WTC11 (cell line): ENCODE measurements at regions not wholly inside any gene's neighbourhood (a gene's known extent, or its start where the extent isn't known, plus 50 kb on each side); places are given as distances from the start of the nearest gene placed in this dataset.

Experiments used
- ATAC-seq: fragments of 200-7000 bp; cut with Tn5 transposase; 2 replicates; pipeline ENCODE4 v1.10.0; 2021; ENCODE audit warnings: mild to moderate bottlenecking, moderate library complexity
- CTCF ChIA-PET: fragments of 300-600 bp; sonication (Branson Sonifier 250); formaldehyde crosslinking; loops from one replicate; lab custom pipeline; 2021; ENCODE audit warnings: antibody characterized with exemption; lab: Charles Lee
- POLR2A ChIA-PET: fragments of 350-600 bp; sonication (Branson Sonifier 250); formaldehyde crosslinking; loops from one replicate; lab custom pipeline; 2021; ENCODE audit warnings: antibody characterized with exemption; lab: Charles Lee
- DNase-seq: peaks from one replicate; pipeline ENCODE4 v3.0.0; 2021; ENCODE audit warnings: low spot score
- H3K27ac Mint-ChIP-seq: 2 replicates; pipeline ENCODE4 v1.8.0; 2021; ENCODE audit warnings: mixed read lengths
- H3K27me3 Mint-ChIP-seq: 2 replicates; pipeline ENCODE4 v1.8.0; 2021; ENCODE audit warnings: low read depth, mild to moderate bottlenecking, moderate library complexity, mixed read lengths
- H3K36me3 Mint-ChIP-seq: 2 replicates; pipeline ENCODE4 v1.8.0; 2021; ENCODE audit warnings: mixed read lengths
- H3K4me1 Mint-ChIP-seq: 2 replicates; pipeline ENCODE4 v1.8.0; 2022; ENCODE audit warnings: mixed read lengths
- H3K4me3 Mint-ChIP-seq: 2 replicates; pipeline ENCODE4 v1.8.0; 2021; ENCODE audit warnings: mild to moderate bottlenecking, moderate library complexity, mixed read lengths
- H3K9me3 Mint-ChIP-seq: 2 replicates; pipeline ENCODE4 v1.8.0; 2021; ENCODE audit warnings: mixed read lengths
- NFYB ChIP-seq: sonication (generic); formaldehyde crosslinking; conservative IDR thresholded peaks from 2 replicates; pipeline ENCODE4 v1.8.0; 2022; ENCODE audit warnings: low read depth, missing genetic modification reagents
- OVOL2 ChIP-seq: fragments of 250-450 bp; sonication (Bioruptor Pico); IDR thresholded peaks from 2 replicates; pipeline ENCODE4 v1.9.0; 2021; ENCODE audit warnings: mild to moderate bottlenecking, borderline replicate concordance
- RORB ChIP-seq: fragments of 250-450 bp; sonication (Bioruptor Pico); IDR thresholded peaks from 2 replicates; pipeline ENCODE4 v1.9.0; 2021; ENCODE audit warnings: mild to moderate bottlenecking
- SMAD4 ChIP-seq: sonication (generic); formaldehyde crosslinking; IDR thresholded peaks from 2 replicates; pipeline ENCODE4 v1.8.0; 2022; ENCODE audit warnings: mild to moderate bottlenecking, missing genetic modification reagents
- ZBTB21 ChIP-seq: sonication (generic); formaldehyde crosslinking; IDR thresholded peaks from 2 replicates; pipeline ENCODE4 v1.8.1; 2023; ENCODE audit warnings: mild to moderate bottlenecking, missing genetic modification reagents, borderline replicate concordance
- ZNF232 ChIP-seq: sonication (generic); formaldehyde crosslinking; IDR thresholded peaks from 2 replicates; pipeline ENCODE4 v1.8.0; 2022; ENCODE audit warnings: mild to moderate bottlenecking, missing genetic modification reagents
- ZNF263 ChIP-seq: sonication (generic); formaldehyde crosslinking; IDR thresholded peaks from 2 replicates; pipeline ENCODE4 v1.8.1; 2022; ENCODE audit warnings: low read depth, mild to moderate bottlenecking, moderate library complexity, missing genetic modification reagents
- ZNF317 ChIP-seq: sonication (generic); formaldehyde crosslinking; IDR thresholded peaks from 2 replicates; pipeline ENCODE4 v1.8.1; 2023; ENCODE audit warnings: low read depth, mild to moderate bottlenecking, moderate library complexity, missing genetic modification reagents, borderline replicate concordance
- TF ChIP-seq, protein P1 (sequence below): fragments of 200-600 bp; IDR thresholded peaks from 2 replicates; pipeline ENCODE4 v1.8.0; 2022; ENCODE audit warnings: antibody characterized with exemption
- TF ChIP-seq, protein P2 (sequence below): fragments of 250-450 bp; sonication (Bioruptor Pico); conservative IDR thresholded peaks from 2 replicates; pipeline ENCODE4 v1.9.0; 2021; ENCODE audit warnings: mild to moderate bottlenecking
- TF ChIP-seq, protein P3 (sequence below): sonication (generic); formaldehyde crosslinking; IDR thresholded peaks from 2 replicates; pipeline ENCODE4 v1.8.1; 2023; ENCODE audit warnings: mild to moderate bottlenecking, missing genetic modification reagents
- TF ChIP-seq, protein P4 (sequence below): sonication (generic); formaldehyde crosslinking; IDR thresholded peaks from 2 replicates; pipeline ENCODE4 v1.8.0; 2022; ENCODE audit warnings: mild to moderate bottlenecking, missing genetic modification reagents
- TF ChIP-seq, protein P5 (sequence below): fragments of 250-450 bp; sonication (Bioruptor Pico); IDR thresholded peaks from 2 replicates; pipeline ENCODE4 v1.9.0; 2021; ENCODE audit warnings: moderate library complexity, mild to moderate bottlenecking, inconsistent platforms, borderline replicate concordance
- TF ChIP-seq, protein P6 (sequence below): sonication (generic); formaldehyde crosslinking; IDR thresholded peaks from 2 replicates; pipeline ENCODE4 v1.8.0; 2023; ENCODE audit warnings: mild to moderate bottlenecking, missing genetic modification reagents
- TF ChIP-seq, protein P7 (sequence below): sonication (generic); formaldehyde crosslinking; IDR thresholded peaks from 2 replicates; pipeline ENCODE4 v1.8.1; 2022; ENCODE audit warnings: missing genetic modification reagents, borderline replicate concordance
- TF ChIP-seq, protein P8 (sequence below): sonication (generic); formaldehyde crosslinking; IDR thresholded peaks from 2 replicates; pipeline ENCODE4 v1.8.1; 2023; ENCODE audit warnings: mild to moderate bottlenecking, missing genetic modification reagents, moderate library complexity

DNA sequence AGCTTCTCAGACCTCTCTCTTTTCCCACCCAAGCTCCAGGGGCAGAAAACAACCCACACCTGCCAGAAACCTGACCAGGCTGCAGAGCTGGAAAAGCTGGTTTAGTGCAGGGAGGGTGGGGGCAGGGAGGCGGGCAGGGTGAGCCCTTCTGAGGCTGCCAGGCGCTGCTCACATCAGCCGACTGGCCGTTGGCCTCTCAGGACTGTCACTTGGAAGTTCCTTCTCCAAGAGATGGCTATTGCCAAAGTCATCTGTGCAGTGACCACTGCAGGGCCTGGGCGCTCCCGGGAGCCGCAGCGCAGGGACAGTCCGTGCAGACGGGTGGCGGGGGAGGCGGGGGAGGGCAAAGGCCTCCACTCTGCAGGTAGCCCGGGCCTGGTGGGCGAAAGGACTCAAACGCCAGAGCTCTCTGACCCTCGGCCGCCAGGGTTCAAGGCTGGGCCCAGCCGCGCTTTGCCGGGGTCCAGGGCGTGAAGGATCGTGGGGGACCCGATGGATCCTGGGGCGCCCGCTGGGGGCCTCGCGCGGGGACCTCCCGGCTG lies 205.0 kb upstream of the IER5L start:
- ATAC-seq, result peak; percentile 37
- POLR2A ChIA-PET, result interaction anchor here (0.7 to 1.1 kb wide), 3 partner anchors 30 to 217 kb away, joined by 3 to 6 read pairs (median 5); no protein-coding TSS in a partner anchor
- no peak overlapping the region for H3K27ac Mint-ChIP-seq

DNA sequence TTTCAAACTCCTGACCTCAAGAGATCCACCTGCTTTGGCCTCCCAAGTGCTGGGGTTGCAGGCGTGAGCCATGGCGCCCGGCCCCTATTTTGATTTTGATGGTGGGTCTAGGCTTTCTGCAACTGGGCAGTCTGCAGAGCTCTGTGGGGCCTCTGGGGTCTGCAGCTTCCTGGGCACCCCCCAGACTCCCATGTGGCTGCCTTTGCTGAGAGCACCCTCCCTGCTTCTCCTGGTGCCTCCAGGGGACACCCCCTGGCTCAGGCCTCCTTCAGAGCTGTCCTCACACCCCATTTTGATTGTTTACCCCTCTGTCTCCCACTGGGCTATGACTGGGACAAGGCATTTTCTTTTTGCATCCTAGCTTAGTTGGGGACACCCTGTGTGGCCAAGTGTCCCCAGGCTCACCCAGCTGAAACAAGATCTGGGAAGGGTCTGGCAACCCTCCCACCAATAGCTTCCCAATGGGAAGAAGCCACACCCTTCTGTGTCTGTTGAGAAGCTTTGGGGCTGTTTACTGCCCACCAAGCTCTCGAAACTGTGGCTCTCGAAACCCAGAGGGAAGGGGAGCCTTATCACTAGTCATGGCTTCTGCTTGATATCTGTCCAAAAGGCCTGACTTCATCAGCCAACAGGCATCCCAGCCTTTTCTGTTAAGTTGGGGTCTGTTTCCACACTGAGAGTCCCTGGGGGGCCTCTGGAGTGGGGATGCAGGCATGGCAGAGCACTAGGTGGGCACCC lies 204.4 kb upstream of the IER5L start:
- Mint-ChIP-seq H3K9me3 (no peaks in the 10 kb centered on the region), H3K4me3 (peak overlapping the region; percentile 58), H3K27me3 (peaks cover 12% of the 10 kb centered on the region), H3K27ac (peak overlapping the region; percentile 58; the same call in 1 of the 2 replicates), H3K36me3 (no peaks in the 10 kb centered on the region), H3K4me1 (peaks cover 30% of the 10 kb centered on the region)
- TF ChIP-seq, protein P1, sequence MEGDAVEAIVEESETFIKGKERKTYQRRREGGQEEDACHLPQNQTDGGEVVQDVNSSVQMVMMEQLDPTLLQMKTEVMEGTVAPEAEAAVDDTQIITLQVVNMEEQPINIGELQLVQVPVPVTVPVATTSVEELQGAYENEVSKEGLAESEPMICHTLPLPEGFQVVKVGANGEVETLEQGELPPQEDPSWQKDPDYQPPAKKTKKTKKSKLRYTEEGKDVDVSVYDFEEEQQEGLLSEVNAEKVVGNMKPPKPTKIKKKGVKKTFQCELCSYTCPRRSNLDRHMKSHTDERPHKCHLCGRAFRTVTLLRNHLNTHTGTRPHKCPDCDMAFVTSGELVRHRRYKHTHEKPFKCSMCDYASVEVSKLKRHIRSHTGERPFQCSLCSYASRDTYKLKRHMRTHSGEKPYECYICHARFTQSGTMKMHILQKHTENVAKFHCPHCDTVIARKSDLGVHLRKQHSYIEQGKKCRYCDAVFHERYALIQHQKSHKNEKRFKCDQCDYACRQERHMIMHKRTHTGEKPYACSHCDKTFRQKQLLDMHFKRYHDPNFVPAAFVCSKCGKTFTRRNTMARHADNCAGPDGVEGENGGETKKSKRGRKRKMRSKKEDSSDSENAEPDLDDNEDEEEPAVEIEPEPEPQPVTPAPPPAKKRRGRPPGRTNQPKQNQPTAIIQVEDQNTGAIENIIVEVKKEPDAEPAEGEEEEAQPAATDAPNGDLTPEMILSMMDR, result no peak
- TF ChIP-seq NFYB, result no peak
- no peak for TF ChIP-seq SMAD4
- TF ChIP-seq ZNF317 (CRISPR knock-in tag), result no peak
- TF ChIP-seq, protein P2, sequence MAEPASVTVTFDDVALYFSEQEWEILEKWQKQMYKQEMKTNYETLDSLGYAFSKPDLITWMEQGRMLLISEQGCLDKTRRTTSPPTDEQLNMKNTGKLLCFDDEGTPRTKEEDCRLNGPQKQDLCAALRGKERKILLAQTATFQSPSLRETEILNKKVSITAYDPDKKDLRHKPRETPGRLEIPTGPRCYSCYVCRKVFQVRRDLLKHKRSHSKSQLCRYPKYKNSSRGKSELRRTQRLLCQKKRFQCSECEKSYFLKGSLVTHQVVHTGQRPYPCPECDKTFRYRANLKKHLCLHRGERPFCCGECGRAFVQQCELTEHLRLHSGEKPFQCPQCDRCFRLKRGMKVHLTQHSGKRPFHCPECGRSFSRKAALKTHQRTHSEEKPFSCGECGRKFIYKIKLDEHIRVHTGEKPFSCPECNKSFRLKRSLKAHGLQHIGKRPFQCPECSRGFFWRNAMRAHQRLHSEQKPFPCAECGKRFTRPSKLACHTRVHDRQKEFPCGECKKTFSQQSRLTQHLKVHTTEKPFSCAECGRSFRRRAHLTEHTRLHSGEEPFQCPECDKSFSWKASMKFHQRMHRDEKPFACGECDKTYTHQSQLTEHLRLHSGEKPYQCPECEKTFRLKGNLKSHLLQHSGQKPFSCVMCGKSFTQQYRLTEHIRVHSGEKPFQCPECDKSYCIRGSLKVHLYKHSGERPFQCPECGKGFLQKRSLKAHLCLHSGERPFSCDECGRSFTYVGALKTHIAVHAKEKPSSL (CRISPR knock-in tag), result no peak
- no peak for TF ChIP-seq OVOL2 (CRISPR knock-in tag)
- DNase-seq (no peak), ATAC-seq (0 out of 2 replicates have a peak, but pooled peaks have one; percentile 4)
- CTCF ChIA-PET, result interaction anchor here (0.6 to 2.9 kb wide), 12 partner anchors 9 to 353 kb away, joined by 3 to 9 read pairs (median 4); no protein-coding TSS in a partner anchor
- POLR2A ChIA-PET, result interaction anchor here (0.7 to 1.1 kb wide), 3 partner anchors 30 to 217 kb away, joined by 3 to 6 read pairs (median 5); no protein-coding TSS in a partner anchor

More for the DNA sequence above, 205.0 kb upstream of the IER5L start:
- DNase-seq, result no peak
- Mint-ChIP-seq H3K36me3 (no peaks in the 10 kb centered on the region), H3K9me3 (no peaks in the 10 kb centered on the region), H3K4me1 (peaks cover 25% of the 10 kb centered on the region), H3K27me3 (peaks cover 12% of the 10 kb centered on the region), H3K4me3 (peak overlapping the region; percentile 58)
- TF ChIP-seq ZNF263 (CRISPR knock-in tag), result no peak
- TF ChIP-seq ZBTB21 (CRISPR knock-in tag), result no peak
- TF ChIP-seq, protein P3, sequence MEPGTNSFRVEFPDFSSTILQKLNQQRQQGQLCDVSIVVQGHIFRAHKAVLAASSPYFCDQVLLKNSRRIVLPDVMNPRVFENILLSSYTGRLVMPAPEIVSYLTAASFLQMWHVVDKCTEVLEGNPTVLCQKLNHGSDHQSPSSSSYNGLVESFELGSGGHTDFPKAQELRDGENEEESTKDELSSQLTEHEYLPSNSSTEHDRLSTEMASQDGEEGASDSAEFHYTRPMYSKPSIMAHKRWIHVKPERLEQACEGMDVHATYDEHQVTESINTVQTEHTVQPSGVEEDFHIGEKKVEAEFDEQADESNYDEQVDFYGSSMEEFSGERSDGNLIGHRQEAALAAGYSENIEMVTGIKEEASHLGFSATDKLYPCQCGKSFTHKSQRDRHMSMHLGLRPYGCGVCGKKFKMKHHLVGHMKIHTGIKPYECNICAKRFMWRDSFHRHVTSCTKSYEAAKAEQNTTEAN (CRISPR knock-in tag), result no peak
- TF ChIP-seq, protein P4, sequence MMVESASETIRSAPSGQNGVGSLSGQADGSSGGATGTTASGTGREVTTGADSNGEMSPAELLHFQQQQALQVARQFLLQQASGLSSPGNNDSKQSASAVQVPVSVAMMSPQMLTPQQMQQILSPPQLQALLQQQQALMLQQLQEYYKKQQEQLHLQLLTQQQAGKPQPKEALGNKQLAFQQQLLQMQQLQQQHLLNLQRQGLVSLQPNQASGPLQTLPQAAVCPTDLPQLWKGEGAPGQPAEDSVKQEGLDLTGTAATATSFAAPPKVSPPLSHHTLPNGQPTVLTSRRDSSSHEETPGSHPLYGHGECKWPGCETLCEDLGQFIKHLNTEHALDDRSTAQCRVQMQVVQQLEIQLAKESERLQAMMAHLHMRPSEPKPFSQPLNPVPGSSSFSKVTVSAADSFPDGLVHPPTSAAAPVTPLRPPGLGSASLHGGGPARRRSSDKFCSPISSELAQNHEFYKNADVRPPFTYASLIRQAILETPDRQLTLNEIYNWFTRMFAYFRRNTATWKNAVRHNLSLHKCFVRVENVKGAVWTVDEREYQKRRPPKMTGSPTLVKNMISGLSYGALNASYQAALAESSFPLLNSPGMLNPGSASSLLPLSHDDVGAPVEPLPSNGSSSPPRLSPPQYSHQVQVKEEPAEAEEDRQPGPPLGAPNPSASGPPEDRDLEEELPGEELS (CRISPR knock-in tag), result no peak
- TF ChIP-seq, protein P5, sequence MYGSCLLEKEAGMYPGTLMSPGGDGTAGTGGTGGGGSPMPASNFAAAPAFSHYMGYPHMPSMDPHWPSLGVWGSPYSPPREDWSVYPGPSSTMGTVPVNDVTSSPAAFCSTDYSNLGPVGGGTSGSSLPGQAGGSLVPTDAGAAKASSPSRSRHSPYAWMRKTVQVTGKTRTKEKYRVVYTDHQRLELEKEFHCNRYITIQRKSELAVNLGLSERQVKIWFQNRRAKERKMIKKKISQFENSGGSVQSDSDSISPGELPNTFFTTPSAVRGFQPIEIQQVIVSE (CRISPR knock-in tag), result no peak
- TF ChIP-seq, protein P6, sequence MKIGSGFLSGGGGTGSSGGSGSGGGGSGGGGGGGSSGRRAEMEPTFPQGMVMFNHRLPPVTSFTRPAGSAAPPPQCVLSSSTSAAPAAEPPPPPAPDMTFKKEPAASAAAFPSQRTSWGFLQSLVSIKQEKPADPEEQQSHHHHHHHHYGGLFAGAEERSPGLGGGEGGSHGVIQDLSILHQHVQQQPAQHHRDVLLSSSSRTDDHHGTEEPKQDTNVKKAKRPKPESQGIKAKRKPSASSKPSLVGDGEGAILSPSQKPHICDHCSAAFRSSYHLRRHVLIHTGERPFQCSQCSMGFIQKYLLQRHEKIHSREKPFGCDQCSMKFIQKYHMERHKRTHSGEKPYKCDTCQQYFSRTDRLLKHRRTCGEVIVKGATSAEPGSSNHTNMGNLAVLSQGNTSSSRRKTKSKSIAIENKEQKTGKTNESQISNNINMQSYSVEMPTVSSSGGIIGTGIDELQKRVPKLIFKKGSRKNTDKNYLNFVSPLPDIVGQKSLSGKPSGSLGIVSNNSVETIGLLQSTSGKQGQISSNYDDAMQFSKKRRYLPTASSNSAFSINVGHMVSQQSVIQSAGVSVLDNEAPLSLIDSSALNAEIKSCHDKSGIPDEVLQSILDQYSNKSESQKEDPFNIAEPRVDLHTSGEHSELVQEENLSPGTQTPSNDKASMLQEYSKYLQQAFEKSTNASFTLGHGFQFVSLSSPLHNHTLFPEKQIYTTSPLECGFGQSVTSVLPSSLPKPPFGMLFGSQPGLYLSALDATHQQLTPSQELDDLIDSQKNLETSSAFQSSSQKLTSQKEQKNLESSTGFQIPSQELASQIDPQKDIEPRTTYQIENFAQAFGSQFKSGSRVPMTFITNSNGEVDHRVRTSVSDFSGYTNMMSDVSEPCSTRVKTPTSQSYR (CRISPR knock-in tag), result no peak
- TF ChIP-seq, protein P7, sequence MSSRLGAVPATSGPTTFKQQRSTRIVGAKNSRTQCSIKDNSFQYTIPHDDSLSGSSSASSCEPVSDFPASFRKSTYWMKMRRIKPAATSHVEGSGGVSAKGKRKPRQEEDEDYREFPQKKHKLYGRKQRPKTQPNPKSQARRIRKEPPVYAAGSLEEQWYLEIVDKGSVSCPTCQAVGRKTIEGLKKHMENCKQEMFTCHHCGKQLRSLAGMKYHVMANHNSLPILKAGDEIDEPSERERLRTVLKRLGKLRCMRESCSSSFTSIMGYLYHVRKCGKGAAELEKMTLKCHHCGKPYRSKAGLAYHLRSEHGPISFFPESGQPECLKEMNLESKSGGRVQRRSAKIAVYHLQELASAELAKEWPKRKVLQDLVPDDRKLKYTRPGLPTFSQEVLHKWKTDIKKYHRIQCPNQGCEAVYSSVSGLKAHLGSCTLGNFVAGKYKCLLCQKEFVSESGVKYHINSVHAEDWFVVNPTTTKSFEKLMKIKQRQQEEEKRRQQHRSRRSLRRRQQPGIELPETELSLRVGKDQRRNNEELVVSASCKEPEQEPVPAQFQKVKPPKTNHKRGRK (CRISPR knock-in tag), result no peak
- TF ChIP-seq, protein P8, sequence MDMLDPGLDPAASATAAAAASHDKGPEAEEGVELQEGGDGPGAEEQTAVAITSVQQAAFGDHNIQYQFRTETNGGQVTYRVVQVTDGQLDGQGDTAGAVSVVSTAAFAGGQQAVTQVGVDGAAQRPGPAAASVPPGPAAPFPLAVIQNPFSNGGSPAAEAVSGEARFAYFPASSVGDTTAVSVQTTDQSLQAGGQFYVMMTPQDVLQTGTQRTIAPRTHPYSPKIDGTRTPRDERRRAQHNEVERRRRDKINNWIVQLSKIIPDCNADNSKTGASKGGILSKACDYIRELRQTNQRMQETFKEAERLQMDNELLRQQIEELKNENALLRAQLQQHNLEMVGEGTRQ, result no peak
- no peak for TF ChIP-seq RORB
- no peak for TF ChIP-seq ZNF232 (CRISPR knock-in tag)
- no peak for TF ChIP-seq OVOL2 (CRISPR knock-in tag)
- CTCF ChIA-PET, result interaction anchor here (0.6 to 2.9 kb wide), 11 partner anchors 9 to 354 kb away, joined by 3 to 9 read pairs (median 5); no protein-coding TSS in a partner anchor
